NCI-H2196 (cell line): ENCODE measurements at regions not wholly inside any gene's neighbourhood (a gene's known extent, or its start where the extent isn't known, plus 50 kb on each side); places are given as distances from the start of the nearest gene placed in this dataset.

Experiments
- DNase-seq: peaks from one replicate; lab custom pipeline; 2025; ENCODE audit not compliant: unreplicated experiment; lab: John Stamatoyannopoulos, UW

DNA sequence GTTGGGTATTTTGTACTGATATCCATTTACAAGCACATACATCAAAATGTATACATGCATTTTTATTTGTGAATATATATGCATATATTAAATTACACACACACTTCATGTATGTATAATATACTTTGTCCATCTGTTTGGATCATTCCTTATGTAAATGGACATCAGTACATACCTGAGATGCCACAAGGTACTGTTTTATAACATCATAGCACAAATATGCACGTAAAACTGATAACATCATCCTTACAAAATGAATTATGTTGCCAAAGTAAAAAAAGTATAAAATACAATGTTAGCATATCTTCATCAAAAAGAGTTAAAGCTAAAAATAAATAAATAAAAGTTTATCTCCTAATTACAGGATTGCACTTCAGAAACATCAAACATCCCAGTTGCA is 634.8 kb upstream of the UBE2E2 start:
- DNase-seq: no peak

DNA sequence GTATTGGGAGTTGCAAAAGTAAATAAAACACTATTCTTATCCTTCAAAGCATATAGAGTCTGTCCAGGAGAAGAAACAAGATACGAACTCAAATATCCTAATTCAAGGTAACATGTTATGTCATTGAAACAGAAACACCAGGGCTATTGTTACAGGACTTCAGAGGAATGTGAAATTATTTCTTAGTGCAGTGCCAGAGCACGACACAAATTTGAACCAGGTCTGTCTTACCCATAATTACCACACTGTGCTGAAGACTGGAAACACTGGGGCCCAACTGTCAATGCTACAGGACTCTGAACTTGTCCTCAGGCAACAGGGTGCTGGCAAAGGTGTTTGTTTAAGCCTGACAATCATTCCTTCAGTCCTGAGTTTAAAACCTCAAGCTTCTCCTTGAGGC is 633.6 kb upstream of the UBE2E2 start:
- DNase-seq: no peak

DNA sequence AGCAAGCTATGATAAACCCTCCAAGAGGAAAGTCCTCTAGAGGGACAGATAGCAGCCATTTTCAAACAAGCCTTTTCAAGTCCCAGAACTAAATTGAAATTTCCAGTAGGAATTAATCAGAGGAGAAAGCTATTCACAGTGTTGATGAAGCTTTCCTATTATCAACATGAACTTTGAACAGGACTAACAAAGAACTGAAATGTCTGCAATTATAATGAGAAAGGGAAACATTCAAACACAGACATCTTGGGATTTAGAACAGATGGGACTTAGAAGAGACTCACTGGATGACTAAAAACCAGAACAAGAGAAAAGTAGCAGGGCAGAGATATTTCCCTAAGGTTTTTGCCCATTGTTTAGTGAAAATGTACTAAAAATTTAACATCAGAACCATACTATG is 622.1 kb upstream of the UBE2E2 start:
- DNase-seq: no peak

DNA sequence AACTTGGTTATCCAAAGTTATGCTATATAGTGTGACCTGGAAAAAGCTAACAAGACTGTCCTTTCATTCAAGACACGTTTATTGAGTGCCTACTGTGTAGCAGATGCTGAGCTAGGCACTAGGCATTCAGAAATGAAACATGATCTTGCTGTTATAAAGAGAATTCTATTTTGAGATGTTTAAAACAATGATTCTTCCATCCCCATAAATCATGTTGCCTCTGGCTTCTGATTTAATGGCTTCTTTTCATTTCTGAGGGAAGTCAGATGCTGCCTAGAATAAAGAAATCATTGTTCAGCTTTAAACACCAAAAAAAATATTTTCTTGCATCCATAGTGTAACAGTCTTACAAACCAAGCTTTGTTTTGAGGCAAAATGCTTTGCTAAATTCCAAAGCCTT is 620.9 kb upstream of the UBE2E2 start:
- DNase-seq: no peak

DNA sequence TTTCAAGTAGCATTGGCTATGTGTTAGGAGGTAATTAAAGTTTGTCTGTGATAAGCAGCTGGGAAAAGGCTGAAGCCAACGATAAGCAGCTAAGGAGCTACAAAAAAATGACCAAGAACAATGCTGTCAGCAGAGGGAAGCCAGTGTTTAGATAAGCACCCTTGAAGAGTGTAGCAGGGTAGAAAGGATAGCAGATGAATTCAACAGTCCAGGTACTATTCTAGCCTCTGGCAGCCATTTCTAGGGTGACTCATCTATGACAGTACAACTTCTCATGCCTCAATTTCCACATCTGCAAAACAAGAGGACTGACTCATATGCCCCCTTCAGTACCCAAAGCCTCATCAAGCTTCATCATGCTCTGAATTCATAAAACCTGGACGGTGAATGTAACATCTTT is 617.6 kb upstream of the UBE2E2 start:
- no peak for DNase-seq

DNA sequence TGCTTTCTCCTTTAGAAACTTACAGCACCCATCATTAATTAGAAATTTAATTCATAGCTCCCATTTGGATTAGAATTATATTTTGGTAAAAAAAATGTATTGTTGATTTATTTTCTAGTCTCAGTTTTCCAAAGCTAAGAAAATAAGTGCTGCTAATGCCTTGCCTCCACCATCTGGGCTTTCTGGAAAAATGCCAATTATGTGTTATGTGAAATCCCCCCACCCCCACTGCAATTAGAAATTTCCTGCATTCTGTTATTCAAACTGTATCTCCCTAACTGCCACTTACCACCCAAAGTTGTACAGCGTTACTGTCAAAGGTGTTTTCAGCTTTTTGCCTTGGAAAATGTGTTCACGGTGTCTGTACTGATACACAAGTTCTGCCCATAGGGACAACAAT is 617.2 kb upstream of the UBE2E2 start:
- DNase-seq: no peak

DNA sequence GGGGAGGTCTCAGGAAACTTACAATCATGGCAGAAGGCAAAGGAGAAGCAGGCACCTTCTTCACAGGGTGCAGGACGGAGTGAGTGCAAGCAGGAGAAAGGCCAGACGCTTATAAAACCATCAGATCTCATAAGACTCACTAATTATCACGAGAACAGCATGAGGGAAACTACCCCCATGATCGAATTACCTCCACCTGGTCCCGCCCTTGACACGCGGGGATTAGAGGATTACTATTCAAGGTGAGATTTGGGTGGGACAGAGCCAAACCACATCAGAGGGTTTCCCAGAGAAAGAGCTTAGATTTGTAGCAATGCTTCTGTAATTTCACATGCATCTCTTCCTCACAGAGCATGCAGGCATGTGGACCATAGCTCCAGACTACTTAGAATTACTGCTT is 615.7 kb upstream of the UBE2E2 start:
- no peak for DNase-seq

DNA sequence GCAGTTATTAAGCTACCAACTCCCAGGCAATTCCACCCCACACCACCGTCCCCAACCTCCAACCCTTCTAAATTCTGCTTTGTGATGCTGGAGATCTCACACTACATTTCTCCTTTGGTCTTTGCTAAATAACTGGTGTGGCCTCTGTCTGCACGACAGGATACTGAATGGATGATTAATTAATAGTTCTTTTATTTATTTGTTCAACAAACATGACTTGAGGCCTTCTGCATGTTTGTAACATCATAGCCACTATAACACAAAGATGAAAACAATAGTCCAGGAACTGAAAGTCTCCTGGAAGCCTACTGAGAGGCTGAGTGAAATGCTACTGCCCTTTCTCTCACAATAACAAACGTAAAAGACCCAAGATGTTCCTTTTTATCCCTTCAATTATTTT is 609.5 kb upstream of the UBE2E2 start:
- DNase-seq: no peak

DNA sequence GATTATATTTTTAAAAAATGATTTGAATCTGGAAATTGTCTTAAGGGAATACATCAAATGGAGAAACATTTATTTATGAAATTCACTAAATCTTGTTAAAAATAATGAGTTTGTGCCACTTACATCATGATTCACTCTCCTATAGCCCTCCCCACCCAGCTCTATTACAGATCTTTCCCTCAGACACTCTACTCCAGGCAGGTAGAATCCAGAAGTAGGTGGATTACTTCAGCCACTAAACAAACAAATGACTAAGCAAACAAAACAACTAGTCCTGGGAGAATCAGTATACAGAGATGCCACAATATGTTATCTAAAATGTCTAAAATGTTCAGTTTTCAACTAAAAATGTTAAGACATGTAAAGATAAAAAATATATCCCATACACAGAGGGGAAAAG is 608.1 kb upstream of the UBE2E2 start:
- DNase-seq: no peak

DNA sequence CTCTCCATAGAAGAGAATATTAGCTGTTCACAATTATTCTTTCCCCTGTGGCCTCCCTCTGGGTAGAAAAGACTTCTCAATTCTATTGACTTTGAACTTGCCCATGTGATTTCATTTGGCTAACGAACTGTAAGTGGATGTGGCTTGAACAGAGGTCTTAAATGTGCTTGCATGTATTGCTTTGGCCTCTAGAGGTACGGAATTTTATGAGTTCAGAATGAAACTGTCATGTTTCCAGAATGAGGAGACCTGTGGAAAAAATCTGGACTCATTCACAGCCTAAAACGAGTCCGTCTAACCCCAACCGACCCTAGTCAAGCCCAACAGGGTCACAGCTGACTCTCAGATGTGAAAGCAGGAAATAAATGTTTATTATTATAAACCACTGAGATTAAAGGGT is 596.7 kb upstream of the UBE2E2 start:
- DNase-seq: no peak

DNA sequence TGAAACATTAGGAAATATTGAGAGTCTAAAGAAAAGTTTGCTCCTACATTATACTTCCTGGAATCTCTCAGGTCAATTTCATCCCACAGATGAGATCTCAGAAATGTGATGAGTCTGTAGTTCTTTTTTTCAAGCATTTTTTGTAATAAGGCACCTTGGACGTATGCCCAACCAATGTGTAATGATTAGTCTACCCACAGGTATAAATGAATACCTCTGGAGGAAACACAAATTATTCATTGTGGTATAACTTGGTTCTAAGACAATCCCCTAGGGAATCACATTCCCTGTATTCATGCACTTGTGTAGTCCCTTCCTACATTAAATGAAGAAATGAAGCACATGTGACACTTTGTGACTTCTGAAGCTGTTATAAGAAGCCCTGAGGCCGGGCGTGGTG is 596.2 kb upstream of the UBE2E2 start:
- DNase-seq: no peak

DNA sequence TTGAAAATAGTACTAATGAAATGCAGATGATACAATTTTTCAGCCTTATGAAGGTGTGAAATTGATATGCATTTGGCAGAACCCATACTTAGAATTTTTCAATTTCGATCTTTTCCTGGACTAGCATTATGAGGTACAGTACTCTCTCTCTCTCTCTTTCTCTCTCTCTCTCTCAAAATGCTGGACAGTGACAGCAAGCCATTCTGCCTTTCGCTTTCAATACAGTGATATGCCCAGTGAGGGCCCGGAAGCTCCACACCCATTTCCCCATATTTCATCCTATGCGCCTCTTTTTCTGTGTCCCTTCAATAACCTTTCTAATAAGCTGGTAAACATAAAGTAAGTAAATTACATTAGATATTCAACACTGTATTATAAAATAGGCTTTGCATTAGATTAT is 595.0 kb upstream of the UBE2E2 start:
- DNase-seq: no peak

DNA sequence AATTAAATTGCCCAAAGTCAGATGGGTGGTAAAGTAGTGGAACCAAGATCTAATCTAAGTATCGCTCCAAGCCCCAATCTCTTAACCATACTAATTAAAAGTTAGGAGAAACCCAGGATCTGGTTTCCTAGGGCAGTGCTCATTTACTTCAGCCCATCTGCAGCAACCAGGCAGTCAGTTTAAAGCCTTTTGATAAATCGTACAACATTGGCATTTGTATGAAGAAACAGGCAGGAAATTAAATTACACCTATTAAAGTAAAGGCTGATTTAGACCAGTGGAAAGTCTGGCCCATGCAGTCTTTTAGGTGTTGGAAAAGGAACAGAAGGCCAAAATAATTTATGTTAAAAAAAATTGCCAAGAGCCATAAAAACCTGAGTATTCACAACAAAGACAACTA is 594.4 kb upstream of the UBE2E2 start:
- DNase-seq: no peak

DNA sequence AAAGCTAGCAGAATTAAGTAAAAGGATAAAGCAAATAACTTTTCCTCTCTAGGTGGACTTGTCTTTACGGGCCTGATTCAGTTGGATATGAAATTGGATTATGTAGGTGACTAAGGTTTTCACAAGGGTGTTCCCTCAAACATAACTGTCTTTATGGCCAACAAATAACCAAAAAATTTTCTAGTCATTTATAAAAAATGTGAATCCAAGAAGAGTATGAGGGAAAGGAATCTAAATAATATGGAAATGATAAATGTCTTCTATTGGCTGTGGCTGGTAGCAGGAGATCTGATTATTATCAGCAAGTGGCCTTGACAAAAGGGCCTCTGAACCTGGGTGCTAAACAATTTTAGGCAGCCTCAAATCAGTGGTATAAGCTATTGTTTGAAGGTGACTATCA is 594.0 kb upstream of the UBE2E2 start:
- DNase-seq: no peak

DNA sequence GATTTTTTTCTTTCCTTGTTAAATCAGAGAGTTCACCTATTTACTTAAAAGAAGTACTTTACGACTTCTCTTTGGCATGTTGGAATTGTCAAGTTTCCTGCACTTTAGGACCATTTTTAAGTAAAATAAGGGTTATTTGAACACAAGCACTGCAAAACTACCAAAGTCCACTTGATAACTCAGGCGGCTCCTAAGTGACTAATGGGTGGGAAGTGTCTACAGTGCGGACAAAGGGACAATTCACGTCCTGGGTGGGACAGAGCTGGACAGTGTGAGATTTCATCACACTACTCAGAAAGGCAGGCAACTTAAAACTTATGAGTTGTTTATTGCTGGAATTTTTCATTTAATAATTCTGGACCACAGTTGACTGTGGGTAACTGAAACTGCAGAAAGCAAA is 590.2 kb upstream of the UBE2E2 start:
- DNase-seq: no peak

DNA sequence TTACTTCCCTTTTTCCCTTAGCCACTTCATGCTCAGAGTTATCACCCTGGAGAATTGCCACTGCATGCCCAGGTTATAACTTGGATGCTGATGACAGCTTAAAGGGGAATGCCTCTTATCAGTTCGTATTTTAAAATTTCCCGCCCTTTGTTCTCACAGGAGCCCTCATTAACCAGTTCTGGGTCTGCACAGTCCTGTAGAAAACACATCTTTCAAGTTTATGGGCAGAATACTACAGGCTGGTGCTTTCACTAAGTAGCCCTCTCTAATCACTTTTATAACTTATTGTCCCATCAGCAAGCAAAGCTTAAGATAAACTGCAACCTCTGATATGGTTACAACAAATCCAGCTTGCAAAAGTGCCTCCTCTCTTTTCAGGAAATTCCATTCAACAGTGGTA is 587.3 kb upstream of the UBE2E2 start:
- DNase-seq: no peak

DNA sequence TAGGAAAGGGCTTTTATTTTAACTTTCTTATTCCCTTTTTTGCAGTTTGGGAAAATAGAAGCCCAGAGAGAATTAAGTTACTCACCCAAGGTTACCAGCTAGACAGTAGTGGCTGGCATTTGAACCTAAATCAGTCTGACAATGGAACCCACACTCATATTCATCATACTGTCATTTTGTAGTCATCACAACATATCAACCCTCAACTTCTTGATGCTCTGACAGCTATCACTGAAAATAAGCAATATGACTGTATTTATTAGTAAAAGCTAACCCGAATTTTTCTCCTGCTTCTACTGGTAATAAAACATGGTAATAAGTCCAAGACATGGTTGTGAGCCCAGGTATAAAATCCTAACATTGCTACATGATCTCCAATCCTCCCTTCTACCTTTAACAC is 585.8 kb upstream of the UBE2E2 start:
- DNase-seq: no peak

DNA sequence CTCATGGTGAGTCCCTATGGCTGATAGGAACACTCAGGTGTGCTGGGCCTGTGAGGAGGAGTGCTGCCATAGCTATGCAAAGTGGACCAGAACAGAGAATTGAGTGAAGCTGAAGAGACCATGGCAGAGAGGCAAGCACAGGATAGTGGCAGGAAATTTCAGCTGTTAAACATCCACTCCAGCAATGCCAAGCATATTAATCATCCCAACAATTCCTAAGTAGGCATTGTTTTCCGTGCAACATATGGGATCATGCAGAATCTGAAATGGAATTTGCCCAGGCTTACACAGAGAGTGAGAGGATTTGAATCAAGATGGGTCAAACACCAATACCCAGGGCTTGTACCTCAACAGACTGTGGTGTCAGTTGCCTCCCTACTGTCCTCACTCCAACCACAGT is 582.6 kb upstream of the UBE2E2 start:
- DNase-seq: no peak

DNA sequence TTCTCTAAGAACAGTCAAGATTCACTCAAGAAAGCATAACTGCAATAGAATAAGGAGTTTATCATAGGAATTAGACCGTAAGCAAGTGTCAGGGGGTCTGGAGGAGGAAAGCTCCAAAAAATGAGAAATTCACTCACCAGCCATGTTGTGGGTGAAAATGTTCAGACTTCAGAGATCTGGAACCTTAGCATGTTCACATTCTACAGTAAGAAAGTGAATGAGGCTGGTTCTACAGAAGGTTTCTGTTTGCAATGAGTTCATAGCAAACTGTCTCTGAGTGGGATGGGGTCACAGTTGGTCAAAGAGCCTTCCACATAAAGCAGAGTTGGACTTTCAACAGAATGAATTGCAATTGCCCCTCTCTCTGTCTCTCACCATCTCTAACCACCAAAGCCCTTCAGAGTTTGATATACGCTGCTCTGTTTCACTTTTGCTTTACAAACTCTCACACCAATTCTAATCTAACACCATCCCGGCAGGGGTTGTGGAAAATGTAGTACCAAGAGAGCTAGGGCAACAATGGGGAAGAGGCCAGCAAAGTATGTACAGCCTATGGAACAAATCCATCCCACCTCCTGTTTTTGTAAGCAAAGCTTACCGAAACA is 581.8 kb upstream of the UBE2E2 start:
- no peak for DNase-seq

DNA sequence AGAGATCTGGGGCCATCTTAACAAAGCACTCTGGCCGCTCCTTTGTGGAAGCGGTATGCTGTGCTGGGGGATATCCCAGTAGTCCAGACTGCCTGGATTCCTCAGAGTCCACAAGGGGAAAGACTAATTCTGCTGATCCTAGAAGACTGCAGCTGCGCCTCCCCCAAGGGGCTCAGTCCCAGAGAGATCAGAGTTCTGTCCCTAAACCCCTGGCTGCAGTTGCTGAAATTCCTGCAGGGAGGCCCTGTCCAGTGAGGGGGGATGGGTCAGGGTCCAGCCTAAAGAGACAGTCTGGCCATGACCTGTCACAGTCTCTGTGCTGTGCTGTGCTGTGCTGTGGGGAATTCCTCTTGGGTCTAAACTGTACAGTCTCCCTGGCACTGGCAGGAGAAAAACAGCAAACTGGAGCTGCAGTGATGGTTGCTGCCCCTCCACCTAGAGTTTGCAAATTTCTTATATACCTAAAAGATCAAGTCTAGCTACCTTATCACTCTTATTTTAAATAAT is 575.1 kb upstream of the UBE2E2 start:
- no peak for DNase-seq

DNA sequence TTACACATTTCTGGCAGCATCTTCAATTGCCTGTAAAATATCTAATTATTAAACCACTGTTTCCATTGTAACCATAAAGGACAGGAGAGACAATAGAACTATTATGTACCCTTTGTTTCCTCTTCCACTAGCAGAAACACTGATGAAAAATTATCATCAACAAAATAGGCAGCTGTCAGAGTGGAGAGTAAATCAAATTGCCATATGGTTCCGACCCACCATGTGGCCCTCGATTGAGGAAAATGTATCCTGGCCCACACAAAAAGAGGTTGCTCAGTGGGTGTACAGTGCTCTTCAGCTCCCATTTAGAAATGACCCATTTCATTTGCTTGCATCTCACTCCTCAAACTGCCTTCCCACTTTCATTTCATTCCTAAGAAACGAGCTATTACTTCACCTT is 570.6 kb upstream of the UBE2E2 start:
- no peak for DNase-seq

DNA sequence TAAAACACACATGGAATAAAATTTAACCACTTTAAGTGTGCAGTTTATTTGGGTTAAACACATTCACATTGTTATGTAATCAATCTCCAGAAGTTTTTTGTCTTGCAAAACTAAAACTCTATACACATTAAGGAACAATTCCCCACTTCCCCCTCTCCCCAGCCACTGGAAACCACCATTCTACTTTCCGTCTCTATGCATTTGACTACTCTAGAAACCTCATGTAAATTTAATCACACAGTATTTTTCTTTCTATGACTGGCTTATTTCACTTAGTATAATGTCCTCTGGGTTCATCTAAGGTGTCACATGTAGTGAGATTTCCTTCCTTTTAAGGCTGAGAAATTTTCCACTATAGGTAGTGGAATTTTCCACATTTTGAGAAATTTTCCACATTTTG is 568.7 kb upstream of the UBE2E2 start:
- no peak for DNase-seq

DNA sequence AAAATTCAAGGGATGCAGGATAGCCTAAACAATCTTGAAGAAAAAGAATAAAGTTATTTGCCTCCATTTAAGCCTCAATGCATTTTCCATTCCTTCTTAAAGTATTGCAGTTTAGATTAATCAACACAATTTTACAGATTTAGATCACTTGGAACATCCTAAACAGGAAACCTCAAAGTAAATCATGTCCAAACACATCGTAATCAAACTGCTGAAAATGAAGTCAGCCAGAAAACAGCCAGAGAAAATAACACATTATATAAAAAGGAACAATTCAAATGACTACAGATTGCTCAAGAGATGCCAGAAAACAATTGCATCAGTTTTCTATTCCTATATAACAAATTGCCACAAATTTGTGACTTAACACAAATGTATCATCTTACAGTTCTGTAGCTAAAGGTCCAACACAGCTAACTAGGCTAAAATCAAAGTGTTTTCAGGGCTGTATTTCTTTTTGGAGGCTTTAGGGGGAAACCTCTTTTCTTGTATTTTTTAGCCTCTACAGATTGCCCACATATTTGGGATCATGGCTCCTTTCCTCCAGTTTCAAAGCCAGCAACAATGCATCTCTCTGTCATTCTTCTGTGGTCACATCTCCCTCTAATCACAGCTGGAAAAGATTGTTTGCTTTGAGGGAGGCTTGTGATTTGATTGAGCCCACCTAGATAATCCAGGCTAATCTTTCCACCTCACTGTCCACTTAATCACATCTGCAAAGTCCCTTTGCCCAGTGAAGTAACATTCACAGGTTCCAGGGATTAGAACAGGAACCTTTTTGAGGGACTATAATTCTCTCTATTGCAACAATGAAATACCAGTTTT is 543.3 kb upstream of the UBE2E2 start:
- DNase-seq: no peak
